Motor neuron (in vitro differentiated cells): ENCODE measurements at regions not wholly inside any gene's neighbourhood (a gene's known extent, or its start where the extent isn't known, plus 50 kb on each side); places are given as distances from the start of the nearest gene placed in this dataset.
A peak's percentile ranks its signal among the peaks of the same experiment; 100 is the strongest.

Source experiments
- ATAC-seq, 8 experiments: fragments of 200-7000 bp; cut with Tn5 transposase; replicated peaks in 6 of 8; 2 replicates each; pipeline ENCODE4 v1.8.0; 2021; ENCODE audit warnings: mild to moderate bottlenecking in 8 of 8, moderate library complexity in 8 of 8
- H3K27ac ChIP-seq, 2 donors: fragments of 250-450 bp; sonication (Bioruptor Pico); 2 replicates each; pipeline ENCODE4 v1.9.0; 2021; ENCODE audit warnings: antibody characterized with exemption in 2 of 2, mild to moderate bottlenecking in 2 of 2, moderate library complexity in 1 of 2
- H3K4me1 ChIP-seq, 2 donors: fragments of 250-450 bp; sonication (Bioruptor Pico); replicated peaks in 1 of 2; 2 replicates each; pipeline ENCODE4 v1.6.1; 2021; ENCODE audit warnings: antibody characterized with exemption in 2 of 2, mild to moderate bottlenecking in 2 of 2, moderate library complexity in 1 of 2
- H3K4me3 ChIP-seq, 5 donors: fragments of 250-450 bp; sonication (Bioruptor Pico); 2 replicates each; pipeline ENCODE4 v1.9.0; 2021; ENCODE audit warnings: antibody characterized with exemption in 5 of 5, mild to moderate bottlenecking in 5 of 5, moderate library complexity in 4 of 5
- whole genome bisulfite sequencing, 10 experiments: fragments of 450-650 bp; shearing (Covaris generic); methylation state at CpG; one replicate each; pipeline ENCODE4 v1.0.0; 2022; 5-methylcytosine and 5-hydroxymethylcytosine counted together
- in situ Hi-C, 9 experiments: fragments of 400-800 bp; cut with MboI; loops; one replicate each; pipeline ENCODE4 v1.15.0; 2021; ENCODE audit warnings: low sequenced_read_pairs in 9 of 9, low pct_unique_long_range_greater_than_20kb in 2 of 9; ENCODE audit not compliant: unreplicated experiment in 9 of 9

- Histone ChIP-seq H3K4me1 (peaks cover 5 to 9% of the 10 kb centered on the region in 2 donors), H3K27ac (no peak overlapping the region), H3K4me3 (no peak overlapping the region)
- in situ Hi-C loops: no loop called here
- no peak for ATAC-seq
- 17 to 93% (median 82%) methylated on average over 1 to 8 of the region's 8 CpGs; no CpG with 5 or more reads in 1 of the 10 experiments for WGBS, 10 experiments
Measured at GRCh38 chr3:62987721-62988120, 112.5 kb upstream of the CADPS start.

DNA sequence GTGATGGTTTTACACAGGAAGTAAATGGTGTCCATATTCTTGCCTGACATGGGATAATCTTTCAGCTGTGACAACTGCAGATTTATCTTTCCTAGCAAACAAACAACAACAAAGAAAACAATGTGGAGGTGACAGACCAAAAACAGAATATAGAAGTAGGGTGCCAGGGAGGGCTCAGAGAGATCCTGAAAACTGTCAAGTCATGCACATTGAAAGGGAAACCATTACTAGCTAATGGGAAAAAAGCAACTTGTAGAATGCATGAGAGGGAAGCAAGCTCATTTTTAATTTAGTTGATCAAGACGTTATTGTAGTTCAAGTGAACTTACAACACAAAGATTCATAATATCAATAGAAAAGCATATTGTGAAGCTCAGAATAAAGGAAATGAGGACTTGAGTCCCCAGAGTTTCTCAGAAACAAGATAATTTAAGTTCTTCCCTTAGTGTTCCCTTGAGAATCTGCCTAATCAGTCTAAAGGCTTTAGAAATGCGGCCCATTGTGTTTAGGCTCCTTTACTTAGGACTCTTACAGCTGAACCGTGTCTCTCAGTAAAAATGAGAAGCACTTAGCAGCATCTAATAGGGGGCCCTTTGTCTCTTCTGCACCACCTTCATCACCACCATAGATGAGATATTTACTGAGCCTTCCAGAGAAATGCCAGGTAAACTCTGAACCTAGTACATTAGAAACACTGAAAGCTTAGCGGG is 115.6 kb upstream of the CADPS start:
- peaks cover 0 to 3% of the 10 kb centered on the region in 2 donors for H3K4me1 ChIP-seq
- in situ Hi-C loops: no loop called here
- no peak for ATAC-seq
- 36 to 80% (median 52%) methylated on average over 1 to 4 of the region's 4 CpGs for WGBS, 10 experiments
- H3K27ac ChIP-seq: no peak overlapping the region
- H3K4me3 ChIP-seq: no peak overlapping the region

DNA sequence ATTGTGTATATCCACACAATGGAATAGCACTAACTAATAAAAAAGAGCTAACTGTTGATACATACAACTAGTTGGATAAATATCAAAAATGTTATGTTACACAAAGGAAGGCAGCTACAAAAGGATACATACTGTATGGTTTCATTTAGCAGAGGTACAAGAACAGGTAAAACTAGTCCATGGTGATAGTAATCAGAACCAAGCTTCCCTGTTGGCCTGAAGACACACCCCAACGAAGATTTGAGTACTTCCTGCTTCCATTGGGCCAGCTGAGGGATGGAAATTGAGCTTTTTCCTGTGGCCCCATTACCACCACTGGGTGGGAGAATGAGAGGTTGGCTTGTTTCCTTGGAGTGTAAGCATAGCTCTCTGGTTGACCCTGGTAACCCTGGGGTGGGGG is 117.3 kb upstream of the CADPS start:
- no peak overlapping the region for H3K27ac ChIP-seq
- H3K4me3 ChIP-seq: no peak overlapping the region
- in situ Hi-C loops: no loop called here
- no peak for ATAC-seq
- 20 to 83% (median 57%) methylated on average over 1 of the region's 1 CpG; no CpG with 5 or more reads in 4 of the 10 experiments for WGBS, 10 experiments
- peaks cover 0 to 3% of the 10 kb centered on the region in 2 donors for H3K4me1 ChIP-seq

DNA sequence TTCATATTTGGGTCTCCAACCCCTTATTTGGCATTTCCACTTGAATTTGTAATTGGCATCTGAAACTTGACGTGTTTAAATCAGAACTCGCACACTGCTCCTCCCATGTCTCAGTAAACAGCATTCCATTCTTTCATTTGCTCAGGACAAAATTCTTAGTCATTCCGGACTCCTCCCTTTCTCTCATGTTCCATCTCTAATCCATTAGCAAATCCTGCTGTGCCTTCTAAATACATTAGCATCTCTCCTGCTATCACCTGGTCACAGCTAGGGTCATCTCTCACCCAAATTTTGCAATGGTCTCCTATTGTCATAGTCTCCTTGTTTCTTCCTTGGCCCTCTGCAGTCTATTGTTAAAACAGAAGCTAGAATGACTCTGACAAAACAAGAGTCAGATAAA is 119.9 kb upstream of the CADPS start:
- ATAC-seq: peak in 3 of 8 experiments; percentile 86 to 99 (median 99)
- in situ Hi-C loops: no loop called here
- Histone ChIP-seq H3K4me1 (peaks cover 0 to 3% of the 10 kb centered on the region in 2 donors), H3K4me3 (no peak overlapping the region), H3K27ac (no peak overlapping the region)
- WGBS, 10 experiments: 0 to 100% (median 57%) methylated on average over 1 to 3 of the region's 3 CpGs

DNA sequence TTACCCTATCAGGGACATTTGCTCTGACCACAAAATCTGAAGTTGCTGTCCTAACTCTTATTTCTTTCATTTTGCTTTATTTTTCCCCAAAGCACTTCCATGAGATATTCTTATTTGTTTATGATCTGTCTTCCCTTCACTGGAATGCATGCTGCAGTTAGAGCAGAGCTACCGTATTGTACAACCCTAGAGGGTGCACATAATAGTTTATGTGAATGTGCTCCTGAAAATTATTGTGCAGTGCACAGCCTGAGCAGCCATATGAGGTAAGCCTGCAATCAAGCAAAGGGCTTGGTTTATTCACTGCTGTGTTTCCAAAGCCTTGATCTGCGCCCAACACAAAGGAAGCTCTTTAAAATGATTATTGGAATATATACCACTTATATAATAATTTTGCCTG is 120.3 kb upstream of the CADPS start:
- WGBS, 10 experiments: 33 to 100% (median 93%) methylated on average over 1 to 2 of the region's 2 CpGs; no CpG with 5 or more reads in 1 of the 10 experiments
- peaks cover 0 to 3% of the 10 kb centered on the region in 2 donors for H3K4me1 ChIP-seq
- no peak overlapping the region for H3K4me3 ChIP-seq
- H3K27ac ChIP-seq: no peak overlapping the region
- in situ Hi-C loops: no loop called here
- ATAC-seq: peak in 3 of 8 experiments; percentile 51 to 75 (median 71)

GRCh38 chr3:62997369-62997768 is 122.2 kb upstream of the CADPS start:
- Histone ChIP-seq H3K27ac (no peak overlapping the region), H3K4me1 (no peaks in the 10 kb centered on the region)

DNA sequence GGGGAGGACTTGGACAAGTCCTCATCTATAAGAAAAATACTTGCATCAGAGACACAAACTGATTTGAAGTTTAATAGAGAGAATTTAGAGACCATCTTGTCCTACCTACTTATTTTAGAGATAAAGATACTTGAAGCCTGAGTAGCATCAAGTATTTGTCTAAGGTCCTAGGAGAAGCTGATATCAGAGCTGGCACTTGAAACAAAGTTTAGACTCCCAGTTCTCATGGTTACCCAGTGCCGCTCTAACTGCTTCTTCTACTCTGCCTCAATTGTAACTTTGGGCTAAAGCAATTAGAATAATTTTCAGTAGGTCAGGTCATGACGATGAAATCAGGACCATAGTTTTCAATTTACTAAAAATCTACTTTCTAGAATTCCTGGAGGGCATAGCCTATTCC is 123.9 kb upstream of the CADPS start:
- 6 to 100% (median 30%) methylated on average over 1 to 2 of the region's 2 CpGs; no CpG with 5 or more reads in 2 of the 10 experiments for WGBS, 10 experiments
- ATAC-seq: no peak
- H3K27ac ChIP-seq: no peak overlapping the region
- no peaks in the 10 kb centered on the region for H3K4me1 ChIP-seq
- in situ Hi-C loops: no loop called here
- no peak overlapping the region for H3K4me3 ChIP-seq

More at GRCh38 chr3:62997369-62997768, 122.2 kb upstream of the CADPS start:
- in situ Hi-C loops: no loop called here
- 65 to 100% (median 87%) methylated on average over 1 to 2 of the region's 2 CpGs; no CpG with 5 or more reads in 2 of the 10 experiments for WGBS, 10 experiments
- no peak overlapping the region for H3K4me3 ChIP-seq
- ATAC-seq: no peak

GRCh38 chr3:62999791-63000190 is 124.6 kb upstream of the CADPS start:
- H3K4me3 ChIP-seq: no peak overlapping the region
- peaks cover 0 to under 1% of the 10 kb centered on the region in 2 donors for H3K4me1 ChIP-seq
- H3K27ac ChIP-seq: no peak overlapping the region
- WGBS, 10 experiments: 14 to 100% (median 85%) methylated on average over 1 of the region's 1 CpG; no CpG with 5 or more reads in 2 of the 10 experiments
- in situ Hi-C loops: no loop called here
- peak in 1 of 8 experiments; percentile 32 for ATAC-seq

GRCh38 chr3:63004448-63004847 is 129.2 kb upstream of the CADPS start:
- H3K4me1 ChIP-seq: peaks cover 0 to 2% of the 10 kb centered on the region in 2 donors
- no peak overlapping the region for H3K27ac ChIP-seq
- in situ Hi-C loops: no loop called here
- WGBS, 10 experiments: 30 to 100% (median 82%) methylated on average over 1 to 3 of the region's 3 CpGs; no CpG with 5 or more reads in 2 of the 10 experiments
- no peak overlapping the region for H3K4me3 ChIP-seq
- ATAC-seq: peak in 3 of 8 experiments; percentile 65 to 73 (median 72)

DNA sequence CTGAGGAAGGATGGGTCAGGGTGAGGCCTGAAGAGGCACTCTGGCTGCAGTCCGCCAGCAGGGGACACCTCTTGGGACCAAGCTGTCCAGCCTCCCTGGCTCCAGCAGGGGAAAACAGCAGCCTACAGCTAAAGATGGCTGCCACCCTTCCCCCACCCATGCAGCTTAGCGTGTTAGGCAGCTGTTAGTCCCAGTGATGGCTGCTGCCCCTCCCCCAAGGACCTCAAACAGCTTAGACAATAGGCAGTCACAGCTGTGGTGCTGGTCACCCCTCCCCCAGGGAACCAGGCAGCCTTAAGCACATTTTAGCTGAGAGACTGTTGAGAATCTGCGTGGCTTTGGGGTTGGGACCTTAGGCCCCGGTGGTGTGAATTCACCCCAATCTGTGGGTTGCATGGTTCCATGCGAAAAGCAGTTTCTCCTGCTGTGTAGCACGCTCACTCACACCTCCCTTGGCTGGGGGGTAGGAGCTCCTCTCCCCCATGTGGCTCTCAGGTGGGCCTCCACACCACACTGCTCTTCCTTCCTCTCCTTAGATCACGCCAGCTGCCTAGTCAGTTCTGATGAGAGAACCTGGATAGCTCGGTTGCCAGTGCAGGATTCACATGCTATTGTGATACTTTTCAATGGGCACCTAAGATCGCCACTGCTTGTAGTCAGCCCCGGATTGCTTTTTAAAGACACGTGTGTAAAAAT is 140.5 kb upstream of the CADPS start:
- ATAC-seq: peak in 5 of 8 experiments; percentile 95 to 99 (median 98)
- H3K4me3 ChIP-seq: no peak overlapping the region
- in situ Hi-C loops: no loop called here
- H3K27ac ChIP-seq: peak overlapping the region; percentile 58 to 72
- WGBS, 10 experiments: 40 to 100% (median 77%) methylated on average over 2 to 6 of the region's 11 CpGs; no CpG with 5 or more reads in 1 of the 10 experiments
- peaks cover 10 to 13% of the 10 kb centered on the region in 2 donors for H3K4me1 ChIP-seq

DNA sequence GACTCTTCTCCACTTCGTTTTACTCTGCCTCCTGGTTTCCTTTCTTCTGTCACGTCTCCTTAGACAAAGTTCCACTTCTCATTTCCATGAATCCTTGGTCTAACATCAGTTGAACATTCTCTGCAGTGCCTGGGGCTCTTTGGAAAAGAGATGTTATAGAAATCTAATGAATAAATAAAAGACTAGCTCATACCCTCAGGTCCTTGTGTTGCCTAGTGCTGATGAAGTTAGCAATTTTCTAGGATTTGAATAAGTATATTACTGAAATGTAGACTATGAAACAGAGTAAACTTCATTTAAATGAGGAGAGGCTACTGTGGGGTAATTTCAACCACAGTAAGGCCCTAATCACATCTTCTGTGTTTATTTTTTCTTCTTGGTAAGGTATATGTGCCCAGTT is 146.9 kb upstream of the CADPS start:
- ATAC-seq: peak in 4 of 8 experiments; percentile 35 to 88 (median 54)
- no peak overlapping the region for H3K4me3 ChIP-seq
- in situ Hi-C loops: no loop called here
- H3K4me1 ChIP-seq: peaks cover 0 to 3% of the 10 kb centered on the region in 2 donors
- H3K27ac ChIP-seq: no peak overlapping the region
- WGBS, 10 experiments: 8 to 81% (median 58%) methylated on average over 1 to 2 of the region's 2 CpGs

DNA sequence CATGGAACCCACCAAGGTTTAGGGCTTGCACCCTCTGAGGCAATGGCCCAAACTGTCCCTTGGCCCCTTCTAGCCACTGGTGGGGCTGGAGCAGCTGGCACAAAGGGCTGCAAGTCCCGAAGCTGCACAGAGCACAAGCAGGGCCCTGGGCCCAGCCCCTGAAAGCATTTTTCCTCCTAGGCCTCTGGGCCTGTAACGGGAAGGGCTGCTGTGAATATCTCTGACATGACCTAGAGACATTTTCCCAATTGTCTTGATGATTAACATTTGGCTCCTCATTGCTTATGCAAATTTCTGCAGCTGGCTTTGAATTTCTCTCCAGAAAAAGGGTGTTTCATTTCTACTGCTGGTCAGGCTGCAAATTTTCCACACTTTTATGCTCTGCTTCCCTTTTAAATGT is 151.5 kb upstream of the CADPS start:
- Histone ChIP-seq H3K27ac (no peak overlapping the region), H3K4me3 (no peak overlapping the region), H3K4me1 (peaks cover 0 to 3% of the 10 kb centered on the region in 2 donors)
- peak in 3 of 8 experiments; percentile 33 to 93 (median 89) for ATAC-seq
- 0 to 100% (median 83%) methylated on average over 1 to 2 of the region's 2 CpGs; no CpG with 5 or more reads in 4 of the 10 experiments for WGBS, 10 experiments
- in situ Hi-C loops: no loop called here

GRCh38 chr3:63029326-63029725 is 154.1 kb upstream of the CADPS start:
- Histone ChIP-seq H3K27ac (no peak overlapping the region), H3K4me3 (no peak overlapping the region), H3K4me1 (no peaks in the 10 kb centered on the region)
- WGBS, 10 experiments: 0 to 100% (median 80%) methylated on average over 1 to 3 of the region's 3 CpGs; no CpG with 5 or more reads in 1 of the 10 experiments
- in situ Hi-C loops: no loop called here
- no peak for ATAC-seq
